SK-MEL-5 (cell line): ENCODE measurements at regions not wholly inside any gene's neighbourhood (a gene's known extent, or its start where the extent isn't known, plus 50 kb on each side); places are given as distances from the start of the nearest gene placed in this dataset.
A peak's percentile ranks its signal among the peaks of the same experiment; 100 is the strongest.
"Not testable (repeated sequence)": the region's sequence is repeated elsewhere in the genome, so short reads cannot be mapped to it uniquely, and the experiment has no call there.

Experiments
- DNase-seq: peaks from one replicate; pipeline ENCODE4 v3.0.0-alpha.2; 2016; ENCODE audit warnings: low read depth, low spot score
- in situ Hi-C: cut with HindIII; loops from 2 replicates; pipeline ENCODE4 v1.10.0; 2016; ENCODE audit warnings: low sequenced_read_pairs, high pct_unique_total_duplicates, low pct_unique_long_range_greater_than_20kb

DNA sequence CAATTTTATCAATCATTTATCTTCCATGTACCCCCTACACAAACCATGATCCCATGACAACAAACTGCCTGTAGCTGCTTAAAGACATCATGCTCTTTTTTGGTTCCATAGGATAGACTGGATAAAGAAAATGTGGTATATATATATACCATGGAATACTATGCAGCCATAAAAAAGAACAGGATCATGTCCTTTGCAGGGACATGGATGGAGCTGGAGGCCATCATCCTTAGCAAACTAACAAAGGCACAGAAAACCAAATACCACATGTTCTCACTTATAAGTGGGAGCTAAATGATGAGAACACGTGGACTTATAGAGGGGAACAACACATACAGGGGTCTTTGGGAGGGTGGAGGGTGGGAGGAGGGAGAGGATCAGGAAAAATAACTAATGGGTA is 577.2 kb downstream of the KCNJ2 start:
- DNase-seq, in situ Hi-C loops: not testable (repeated sequence)

DNA sequence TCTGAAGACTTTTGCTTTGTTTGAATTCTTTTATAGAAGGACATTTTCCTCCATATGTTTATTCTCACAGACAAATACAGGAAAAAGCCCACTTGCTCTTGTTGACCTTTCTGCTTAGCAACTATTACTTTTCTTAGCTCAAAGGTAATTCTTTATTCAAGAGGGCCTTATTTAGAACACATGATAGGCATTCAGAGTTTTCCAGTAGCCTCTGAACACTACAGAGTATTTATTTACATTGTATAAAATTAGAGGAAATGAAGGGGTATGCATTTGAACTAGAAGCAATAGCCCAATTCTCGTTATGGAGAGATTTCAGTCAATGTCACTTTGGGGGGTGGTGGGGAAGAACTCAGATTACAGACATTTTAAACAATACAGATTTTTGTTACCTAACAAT is 581.7 kb downstream of the KCNJ2 start:
- in situ Hi-C loops = no loop called here
- no peak for DNase-seq

DNA sequence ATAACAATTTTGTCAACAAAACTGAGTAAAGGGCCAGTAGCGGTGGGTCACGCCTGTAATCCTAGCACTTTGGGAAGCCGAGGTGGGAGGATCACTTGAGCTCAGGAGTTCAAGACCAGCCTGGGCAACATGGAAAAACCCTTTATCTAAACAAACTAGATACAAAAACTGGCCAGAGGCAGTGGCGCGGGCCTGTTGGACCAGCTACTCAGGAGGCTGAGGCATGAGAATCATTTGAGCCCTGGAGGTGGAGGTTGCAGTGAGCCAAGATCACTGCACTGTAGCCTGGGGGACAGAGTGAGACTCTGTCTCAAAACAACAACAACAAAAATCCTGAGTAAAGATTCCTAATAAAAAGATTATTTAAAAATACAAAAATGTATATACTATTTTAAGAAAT is 583.1 kb downstream of the KCNJ2 start:
- in situ Hi-C loops, DNase-seq: not testable (repeated sequence)

- in situ Hi-C loops = no loop called here
- no peak for DNase-seq
These were observed 583.7 kb downstream of the KCNJ2 start for GRCh38 chr17:70752966-70753467.

- DNase-seq = no peak
- in situ Hi-C loops = no loop called here
These were observed 593.7 kb downstream of the KCNJ2 start for GRCh38 chr17:70763018-70763417.

DNA sequence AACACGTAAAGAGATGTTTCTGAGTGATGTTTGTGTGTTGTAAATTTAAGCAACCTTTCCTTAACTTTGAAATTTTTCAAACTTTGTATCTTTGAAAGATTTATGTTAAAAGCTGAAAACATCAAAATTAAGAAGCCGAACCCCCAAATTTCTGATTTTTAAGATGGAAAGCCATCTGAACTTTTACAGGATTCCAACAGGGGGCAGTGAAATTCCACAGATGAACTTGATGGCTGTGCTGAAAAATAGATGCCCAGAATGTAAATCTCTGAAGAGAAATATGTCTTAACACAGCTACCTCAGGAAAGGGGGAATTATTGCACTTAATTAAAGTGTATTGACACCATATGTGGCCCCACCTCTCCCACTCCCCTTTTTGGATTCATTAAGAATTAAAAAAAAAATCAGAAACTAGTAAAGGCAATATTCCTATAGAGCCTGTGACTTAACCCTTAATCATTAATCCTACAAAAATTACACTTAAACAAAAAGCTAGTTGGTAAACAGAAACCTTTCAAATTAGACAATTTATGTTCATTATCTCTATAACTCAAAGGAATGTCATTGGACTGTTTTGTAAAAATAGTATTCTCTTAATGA is 597.9 kb downstream of the KCNJ2 start:
- in situ Hi-C loops = no loop called here
- peak; percentile 68 for DNase-seq

- in situ Hi-C loops = no loop called here
- DNase-seq = no peak
These were observed 600.6 kb downstream of the KCNJ2 start for GRCh38 chr17:70769956-70770355.

GRCh38 chr17:70771804-70772386 is 602.6 kb downstream of the KCNJ2 start:
- in situ Hi-C loops = no loop called here
- DNase-seq = no peak

DNA sequence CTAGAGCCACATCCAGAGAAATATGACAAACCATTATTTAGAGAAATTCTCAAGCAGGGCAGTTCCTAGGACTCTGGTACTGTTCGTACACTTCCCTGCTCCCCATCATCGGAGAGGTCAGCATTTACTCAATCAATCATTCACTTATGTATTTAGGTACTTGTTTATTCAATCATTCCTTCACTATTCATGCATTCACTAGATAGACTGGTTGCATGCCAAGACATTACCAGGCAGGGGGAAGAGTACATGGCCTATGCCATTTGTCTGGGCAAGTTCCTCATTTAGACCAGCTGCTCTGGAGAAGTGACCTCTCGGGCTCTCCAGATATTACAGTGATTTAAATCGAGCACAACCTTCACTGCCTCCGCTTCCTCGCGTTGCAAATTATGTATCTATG is 603.4 kb downstream of the KCNJ2 start:
- DNase-seq = no peak
- in situ Hi-C loops = no loop called here

GRCh38 chr17:70773258-70773657 is 603.9 kb downstream of the KCNJ2 start:
- DNase-seq = no peak
- in situ Hi-C loops = no loop called here

DNA sequence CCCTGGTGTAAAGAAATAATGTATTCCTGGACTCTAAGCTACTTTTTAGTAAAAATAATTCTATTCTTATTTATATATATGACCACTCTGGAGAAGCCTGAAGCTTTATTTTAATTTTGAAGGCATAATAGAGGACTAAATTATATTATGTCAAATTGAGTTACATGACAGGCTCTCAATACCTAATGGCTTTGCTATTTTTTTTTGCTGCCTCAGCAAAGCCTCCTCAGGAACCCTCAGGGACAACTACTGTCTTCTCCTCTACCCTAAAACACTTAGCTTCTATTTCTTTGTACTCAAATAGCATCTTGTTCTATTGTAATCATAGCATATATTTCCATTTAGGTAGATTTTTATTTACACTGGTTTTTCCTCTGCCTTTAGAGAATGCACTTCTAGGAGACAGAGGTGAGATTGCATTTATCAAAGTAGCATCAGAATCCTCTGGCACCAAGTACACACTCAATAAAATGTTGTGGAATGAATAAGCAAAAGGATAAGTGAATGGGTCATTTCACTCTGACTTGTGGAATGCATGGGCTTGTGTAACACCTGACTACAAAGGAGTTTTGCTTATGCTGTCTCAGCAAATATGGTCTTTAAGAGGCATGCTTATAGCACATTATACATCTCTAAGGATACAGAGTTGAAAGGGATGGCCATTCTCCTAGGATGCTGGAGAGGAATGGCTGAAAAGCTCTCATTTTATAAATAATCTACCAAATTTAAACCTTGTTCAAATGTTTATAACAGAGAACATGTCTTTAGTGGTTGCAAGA is 605.2 kb downstream of the KCNJ2 start:
- in situ Hi-C loops = no loop called here

DNA sequence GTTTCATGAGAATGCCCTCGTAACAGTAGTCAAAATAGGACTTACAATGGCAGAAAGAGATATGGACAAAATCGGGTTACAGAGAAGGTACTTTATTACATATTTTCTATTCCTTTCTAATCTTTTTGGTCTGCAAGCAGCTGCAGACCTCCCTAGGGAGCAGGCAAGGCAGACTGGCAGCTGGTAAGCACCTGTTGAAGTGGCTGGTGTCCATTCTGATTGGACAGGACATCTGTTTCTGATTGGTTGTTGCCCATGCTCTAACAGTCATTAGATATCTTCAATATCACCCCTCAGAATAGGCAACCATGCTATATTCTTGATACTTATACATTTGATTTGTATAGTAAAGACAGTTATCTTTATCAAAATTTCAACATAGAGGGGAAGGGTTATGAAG is 606.3 kb downstream of the KCNJ2 start:
- no peak for DNase-seq
- in situ Hi-C loops = no loop called here

More for the DNA sequence above, 605.2 kb downstream of the KCNJ2 start:
- no peak for DNase-seq

GRCh38 chr17:70776441-70776840 is 607.1 kb downstream of the KCNJ2 start:
- no peak for DNase-seq
- in situ Hi-C loops = no loop called here

- DNase-seq = no peak
- in situ Hi-C loops = no loop called here
These were observed 610.7 kb downstream of the KCNJ2 start for GRCh38 chr17:70780031-70780430.

DNA sequence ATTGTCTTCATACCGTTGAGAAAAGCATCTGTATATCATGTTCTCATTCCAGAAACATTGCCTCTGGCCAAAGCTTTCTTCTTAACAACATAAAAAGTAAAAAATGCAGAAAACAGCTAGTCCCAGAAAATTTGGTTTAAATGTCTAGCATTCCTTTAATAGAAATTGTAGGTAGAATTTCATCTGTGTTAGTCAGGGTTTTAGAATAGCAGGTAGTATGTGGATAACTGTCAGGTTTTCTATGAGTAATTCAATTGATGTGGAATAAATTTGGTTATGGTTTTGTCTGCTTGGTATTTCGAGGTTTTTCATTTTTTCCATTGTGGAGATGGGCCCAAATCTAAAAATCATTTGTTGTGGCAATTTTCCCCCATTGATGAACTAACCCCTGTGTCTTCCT is 616.7 kb downstream of the KCNJ2 start:
- DNase-seq = no peak
- in situ Hi-C loops = no loop called here

- in situ Hi-C loops = no loop called here
- DNase-seq = no peak
These were observed 618.5 kb downstream of the KCNJ2 start for GRCh38 chr17:70787721-70788300.

GRCh38 chr17:70791748-70792443 is 622.6 kb downstream of the KCNJ2 start:
- in situ Hi-C loops = no loop called here
- no peak for DNase-seq

- no peak for DNase-seq
- in situ Hi-C loops = no loop called here
These were observed 625.4 kb downstream of the KCNJ2 start for GRCh38 chr17:70794738-70795137.
